ENCODE measurements at regions not wholly inside any gene's neighbourhood (a gene's known extent, or its start where the extent isn't known, plus 50 kb on each side); places are given as distances from the start of the nearest gene placed in this dataset.

DNA sequence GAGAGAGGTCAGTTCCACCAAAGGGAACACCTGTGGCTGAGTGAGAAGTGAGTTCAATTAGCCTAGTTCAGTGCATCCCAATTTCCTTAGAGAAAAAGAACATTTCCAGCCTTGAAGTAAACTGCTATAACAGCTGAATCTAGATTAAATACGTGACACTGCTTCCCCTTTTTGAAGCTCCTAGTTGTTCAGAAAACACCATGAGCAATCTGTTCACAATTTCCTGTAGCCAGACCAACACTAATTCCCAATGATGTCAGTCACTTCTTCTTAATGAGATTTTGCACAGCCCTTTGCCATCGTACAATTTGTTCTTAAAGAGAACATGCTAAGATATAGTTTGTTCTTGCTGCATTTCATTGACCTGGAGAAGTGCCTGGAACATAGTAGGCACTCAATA is 144.6 kb upstream of the EDNRA start:
- H4K20me1 ChIP-seq (replicated peaks in 1 of 2; ENCODE audit: control insufficient read depth in 1 of 2, insufficient read depth in 2 of 2, low read length in 2 of 2) = no peaks in the 10 kb centered on the region
- 90% methylated on average over 2 of the region's 2 CpGs; no CpG with 5 or more reads in 1 of the 2 experiments for WGBS, 2 experiments (ENCODE audit: extremely low coverage in 1 of 2, insufficient coverage in 1 of 2, insufficient read length in 1 of 2, insufficient replicate concordance in 2 of 2, low coverage in 1 of 2, low lambda C conversion rate in 2 of 2, missing lambda C conversion rate in 1 of 2)
- CTCF ChIA-PET (ENCODE audit: partially characterized antibody) = no interaction called here
- TF ChIP-seq CEBPB (IDR thresholded peaks at IDR 0.05; ENCODE audit: low read depth, low read length) (no peak), CHD1 (IDR thresholded peaks at IDR 0.05; ENCODE audit: low read depth, low read length) (no peak), SP4 (IDR thresholded peaks at IDR 0.05; ENCODE audit: low read length) (no peak), SP1 (IDR thresholded peaks at IDR 0.05; ENCODE audit: low read depth, low read length) (no peak), MAFK (IDR thresholded peaks at IDR 0.05; ENCODE audit: low read depth, low read length) (no peak), SIRT6 (IDR thresholded peaks at IDR 0.05; ENCODE audit: low read length) (no peak), BRCA1 (IDR thresholded peaks at IDR 0.05; ENCODE audit: low read depth, low read length) (no peak), POU5F1 (IDR thresholded peaks at IDR 0.05; ENCODE audit: low read depth, low read length) (no peak), POLR2AphosphoS5 (IDR thresholded peaks at IDR 0.05; ENCODE audit: low read depth, low read length) (no peak), JUND (IDR thresholded peaks at IDR 0.05; ENCODE audit: low read length) (no peak), RAD21 (IDR thresholded peaks at IDR 0.05 in 1 of 2, conservative IDR thresholded peaks at IDR 0.05 in 1 of 2; ENCODE audit: low read depth in 2 of 2, low read length in 2 of 2) (no peak), POLR2A (IDR thresholded peaks at IDR 0.05; ENCODE audit: control extremely low read depth in 1 of 2, low read depth in 2 of 2, low read length in 2 of 2) (no peak), EZH2 (IDR thresholded peaks at IDR 0.05; ENCODE audit: low read depth, low read length, severe bottlenecking) (no peak), CHD2 (IDR thresholded peaks at IDR 0.05; ENCODE audit: low read length) (no peak), PHF8 (conservative IDR thresholded peaks at IDR 0.05; ENCODE audit: low read depth, low read length) (no peak)
- TF ChIP-seq, protein P1, sequence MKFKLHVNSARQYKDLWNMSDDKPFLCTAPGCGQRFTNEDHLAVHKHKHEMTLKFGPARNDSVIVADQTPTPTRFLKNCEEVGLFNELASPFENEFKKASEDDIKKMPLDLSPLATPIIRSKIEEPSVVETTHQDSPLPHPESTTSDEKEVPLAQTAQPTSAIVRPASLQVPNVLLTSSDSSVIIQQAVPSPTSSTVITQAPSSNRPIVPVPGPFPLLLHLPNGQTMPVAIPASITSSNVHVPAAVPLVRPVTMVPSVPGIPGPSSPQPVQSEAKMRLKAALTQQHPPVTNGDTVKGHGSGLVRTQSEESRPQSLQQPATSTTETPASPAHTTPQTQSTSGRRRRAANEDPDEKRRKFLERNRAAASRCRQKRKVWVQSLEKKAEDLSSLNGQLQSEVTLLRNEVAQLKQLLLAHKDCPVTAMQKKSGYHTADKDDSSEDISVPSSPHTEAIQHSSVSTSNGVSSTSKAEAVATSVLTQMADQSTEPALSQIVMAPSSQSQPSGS (IDR thresholded peaks at IDR 0.05; ENCODE audit: low read length) = no peak

More for the DNA sequence above, 144.6 kb upstream of the EDNRA start:
- Histone ChIP-seq H4K91ac (replicated peaks; ENCODE audit: insufficient read length, low read length) (no peak overlapping the region), H2BK12ac (ENCODE audit: low read depth, low read length) (no peak overlapping the region), H3K56ac (replicated peaks; ENCODE audit: insufficient read length, low read depth, low read length) (no peak overlapping the region), H3K18ac (ENCODE audit: extremely low read depth, low read length) (no peak overlapping the region), H4K8ac (ENCODE audit: extremely low read depth, insufficient read depth, low read length) (no peak overlapping the region), H3K14ac (ENCODE audit: insufficient read length) (no peak overlapping the region), H3K4me3 (ENCODE audit: extremely low read depth in 1 of 4, insufficient read depth in 2 of 4, low read depth in 3 of 4, low read length in 4 of 4) (no peak overlapping the region), H2AK5ac (ENCODE audit: low read depth, low read length) (no peak overlapping the region), H3K23me2 (ENCODE audit: low read depth, low read length) (no peaks in the 10 kb centered on the region), H4K5ac (ENCODE audit: insufficient read length, low read depth, low read length) (no peak overlapping the region), H2BK20ac (ENCODE audit: low read length) (no peak overlapping the region), H2BK5ac (ENCODE audit: low read depth, low read length) (no peak overlapping the region), H2BK120ac (replicated peaks; ENCODE audit: low read depth, low read length) (no peak overlapping the region), H3K36me3 (ENCODE audit: control insufficient read depth in 2 of 4, insufficient read depth in 4 of 4, low read length in 3 of 4) (no peaks in the 10 kb centered on the region), H3K4me1 (replicated peaks in 1 of 4; ENCODE audit: control insufficient read depth in 3 of 4, insufficient read depth in 4 of 4, low read length in 3 of 4) (no peaks in the 10 kb centered on the region), H3K9me3 (ENCODE audit: insufficient read depth in 2 of 2, low read depth in 1 of 2, low read length in 1 of 2) (no peaks in the 10 kb centered on the region), H3K27me3 (replicated peaks in 1 of 4; ENCODE audit: control insufficient read depth in 3 of 4, extremely low read depth in 1 of 4, insufficient read depth in 3 of 4, low read length in 3 of 4) (no peaks in the 10 kb centered on the region), H3K4ac (replicated peaks; ENCODE audit: insufficient read length, low read depth, low read length) (no peak overlapping the region), H2BK15ac (ENCODE audit: low read length) (no peak overlapping the region), H3K4me2 (ENCODE audit: insufficient read depth in 1 of 2, low read depth in 2 of 2, low read length in 2 of 2) (no peak overlapping the region), H3K79me1 (ENCODE audit: low read depth, low read length) (no peaks in the 10 kb centered on the region), H2AFZ (ENCODE audit: low read length) (no peak overlapping the region), H3K9ac (replicated peaks in 1 of 4; ENCODE audit: extremely low read depth in 1 of 4, low read depth in 3 of 4, low read length in 3 of 4) (no peak overlapping the region), H3K23ac (ENCODE audit: insufficient read length) (no peak overlapping the region), H3K27ac (ENCODE audit: low read depth, low read length) (no peak overlapping the region), H3K79me2 (ENCODE audit: control insufficient read depth in 1 of 2, insufficient read depth in 2 of 2, low read length in 2 of 2) (no peaks in the 10 kb centered on the region)
- FAIRE-seq (no peak), DNase-seq (ENCODE audit: low read depth in 1 of 2, low spot score in 2 of 2) (no peak)
- POLR2A ChIA-PET (ENCODE audit: partially characterized antibody) = no interaction called here
